HG02870 (cell line): ENCODE measurements at regions not wholly inside any gene's neighbourhood (a gene's known extent, or its start where the extent isn't known, plus 50 kb on each side); places are given as distances from the start of the nearest gene placed in this dataset.
"Not testable (repeated sequence)": the region's sequence is repeated elsewhere in the genome, so short reads cannot be mapped to it uniquely, and the experiment has no call there.

Experiments
- ATAC-seq: cut with Tn5 transposase; IDR thresholded peaks from one replicate; pipeline ENCODE4 v1.9.1; 2021; ENCODE audit warnings: mild to moderate bottlenecking, moderate library complexity; ENCODE audit not compliant: unreplicated experiment

GRCh38 chr6:86615299-86615698 lies 322.0 kb upstream of the HTR1E start:
- ATAC-seq: no peak

GRCh38 chr6:86609549-86610388 lies 327.6 kb upstream of the HTR1E start:
- no peak for ATAC-seq

GRCh38 chr6:86603364-86603763 lies 334.0 kb upstream of the HTR1E start:
- not testable (repeated sequence) for ATAC-seq

- not testable (repeated sequence) for ATAC-seq
Measured at GRCh38 chr6:86602093-86602492, 335.2 kb upstream of the HTR1E start.

GRCh38 chr6:86598969-86599368 lies 338.4 kb upstream of the HTR1E start:
- not testable (repeated sequence) for ATAC-seq

GRCh38 chr6:86595641-86596040 lies 341.7 kb upstream of the HTR1E start:
- no peak for ATAC-seq

GRCh38 chr6:86586195-86586594 lies 351.1 kb upstream of the HTR1E start:
- ATAC-seq: no peak

GRCh38 chr6:86581833-86582232 lies 355.5 kb upstream of the HTR1E start:
- no peak for ATAC-seq

- no peak for ATAC-seq
Measured at GRCh38 chr6:86563197-86563596, 374.1 kb upstream of the HTR1E start.

GRCh38 chr6:86558318-86558717 lies 379.0 kb upstream of the HTR1E start:
- no peak for ATAC-seq

- no peak for ATAC-seq
Measured at GRCh38 chr6:86537292-86537861, 400.0 kb upstream of the HTR1E start.

GRCh38 chr6:86536121-86536520 lies 401.2 kb upstream of the HTR1E start:
- ATAC-seq: no peak

GRCh38 chr6:86535100-86535499 lies 402.2 kb upstream of the HTR1E start:
- ATAC-seq: no peak

GRCh38 chr6:86529635-86530034 lies 407.7 kb upstream of the HTR1E start:
- no peak for ATAC-seq

- no peak for ATAC-seq
Measured at GRCh38 chr6:86526238-86526637, 411.1 kb upstream of the HTR1E start.

GRCh38 chr6:86516087-86516486 lies 421.2 kb upstream of the HTR1E start:
- no peak for ATAC-seq

- ATAC-seq: no peak
Measured at GRCh38 chr6:86511962-86512361, 425.4 kb upstream of the HTR1E start.

- ATAC-seq: no peak
Measured at GRCh38 chr6:86508230-86508629, 429.1 kb upstream of the HTR1E start.

GRCh38 chr6:86502497-86502896 lies 434.8 kb upstream of the HTR1E start:
- ATAC-seq: no peak

GRCh38 chr6:86500035-86500434 lies 437.3 kb upstream of the HTR1E start:
- ATAC-seq: no peak

GRCh38 chr6:86489042-86489441 lies 448.3 kb upstream of the HTR1E start:
- not testable (repeated sequence) for ATAC-seq

GRCh38 chr6:86487660-86488221 lies 449.6 kb upstream of the HTR1E start:
- no peak for ATAC-seq
